PC-9 (cell line): ENCODE measurements at regions not wholly inside any gene's neighbourhood (a gene's known extent, or its start where the extent isn't known, plus 50 kb on each side); places are given as distances from the start of the nearest gene placed in this dataset.

Source experiments
- EZH2 ChIP-seq: fragments of 200-600 bp; sonication (generic); IDR thresholded peaks from 2 replicates; pipeline ENCODE4 v1.8.0; 2017; ENCODE audit warnings: antibody characterized with exemption, low read depth
- TF ChIP-seq, protein P1 (sequence below): fragments of 200-600 bp; sonication (generic); conservative IDR thresholded peaks from 2 replicates; pipeline ENCODE4 v1.6.1; 2017; ENCODE audit warnings: mixed run types, antibody characterized with exemption, mild to moderate bottlenecking, moderate library complexity

DNA sequence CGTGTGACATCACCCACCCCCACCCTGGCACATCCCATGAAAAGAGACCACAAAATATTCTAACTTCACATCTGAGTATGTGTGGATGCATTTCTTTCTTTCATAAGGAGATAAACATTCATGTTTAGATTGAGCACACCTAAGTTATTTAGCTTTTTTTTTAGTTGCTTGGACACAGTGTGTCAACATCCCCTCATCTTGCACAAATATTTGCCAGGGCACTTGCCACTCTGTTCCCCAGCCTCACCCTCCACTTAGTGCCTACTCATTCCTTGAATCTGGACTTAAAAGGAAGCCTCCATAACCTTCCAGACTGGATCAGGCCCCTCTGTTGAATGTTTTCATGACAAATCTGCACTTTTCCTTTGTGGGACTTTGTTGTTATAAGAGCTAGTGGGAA is 338.9 kb upstream of the IGFBP3 start:
- TF ChIP-seq, protein P1, sequence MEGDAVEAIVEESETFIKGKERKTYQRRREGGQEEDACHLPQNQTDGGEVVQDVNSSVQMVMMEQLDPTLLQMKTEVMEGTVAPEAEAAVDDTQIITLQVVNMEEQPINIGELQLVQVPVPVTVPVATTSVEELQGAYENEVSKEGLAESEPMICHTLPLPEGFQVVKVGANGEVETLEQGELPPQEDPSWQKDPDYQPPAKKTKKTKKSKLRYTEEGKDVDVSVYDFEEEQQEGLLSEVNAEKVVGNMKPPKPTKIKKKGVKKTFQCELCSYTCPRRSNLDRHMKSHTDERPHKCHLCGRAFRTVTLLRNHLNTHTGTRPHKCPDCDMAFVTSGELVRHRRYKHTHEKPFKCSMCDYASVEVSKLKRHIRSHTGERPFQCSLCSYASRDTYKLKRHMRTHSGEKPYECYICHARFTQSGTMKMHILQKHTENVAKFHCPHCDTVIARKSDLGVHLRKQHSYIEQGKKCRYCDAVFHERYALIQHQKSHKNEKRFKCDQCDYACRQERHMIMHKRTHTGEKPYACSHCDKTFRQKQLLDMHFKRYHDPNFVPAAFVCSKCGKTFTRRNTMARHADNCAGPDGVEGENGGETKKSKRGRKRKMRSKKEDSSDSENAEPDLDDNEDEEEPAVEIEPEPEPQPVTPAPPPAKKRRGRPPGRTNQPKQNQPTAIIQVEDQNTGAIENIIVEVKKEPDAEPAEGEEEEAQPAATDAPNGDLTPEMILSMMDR, result no peak
- TF ChIP-seq EZH2, result no peak
